HCT116 (cell line): ENCODE measurements at regions not wholly inside any gene's neighbourhood (a gene's known extent, or its start where the extent isn't known, plus 50 kb on each side); places are given as distances from the start of the nearest gene placed in this dataset.

ENCODE experiments used
- CTCF ChIP-seq, 3 experiments: fragments of 200-600 bp in 1 of 3; sonication (generic) in 1 of 3; IDR thresholded peaks in 2 of 3; conservative IDR thresholded peaks in 1 of 3; 2 replicates each; pipeline ENCODE4 v1.5.1; 2012 to 2017; ENCODE audit warnings: low read depth in 2 of 3, low read length in 2 of 3, antibody characterized with exemption in 1 of 3, borderline replicate concordance in 1 of 3, control low read depth in 1 of 3, mild to moderate bottlenecking in 1 of 3, mixed read lengths in 1 of 3, mixed run types in 1 of 3, moderate library complexity in 1 of 3; ENCODE audit not compliant: insufficient read depth in 1 of 3
- POLR2A ChIP-seq: IDR thresholded peaks from 2 replicates; pipeline ENCODE4 v1.7.0; 2011; ENCODE audit warnings: borderline replicate concordance; ENCODE audit not compliant: insufficient read depth, insufficient read length; ENCODE audit errors: extremely low read depth

GRCh38 chr7:40948239-40948638 lies 754.7 kb downstream of the INHBA start:
- TF ChIP-seq CTCF (IDR thresholded peaks at IDR 0.05 in 2 of 3, conservative IDR thresholded peaks at IDR 0.05 in 1 of 3; ENCODE audit: borderline replicate concordance in 1 of 3, insufficient read depth in 1 of 3, low read depth in 2 of 3, low read length in 2 of 3) (no peak), POLR2A (no peak)
